Stimulated activated CD4-positive, alpha-beta T cell treated with anti-CD3 and anti-CD28 coated beads, Interleukin-12 subunit alpha, Interleukin-12 subunit beta, amount 100 ng/mL, for 24 hours (primary cell): ENCODE measurements at regions not wholly inside any gene's neighbourhood (a gene's known extent, or its start where the extent isn't known, plus 50 kb on each side); places are given as distances from the start of the nearest gene placed in this dataset.
A peak's percentile ranks its signal among the peaks of the same experiment; 100 is the strongest.

Experiments
- DNase-seq, 2 experiments: peaks; one replicate each; pipeline ENCODE4 v3.0.0-alpha.2; 2020; ENCODE audit warnings: low read depth in 2 of 2

- DNase-seq = no peak
Measured at GRCh38 chr12:111310076-111310870, 58.6 kb downstream of the PHETA1 start.

- DNase-seq = no peak
Measured at GRCh38 chr12:111309584-111309983, 59.3 kb downstream of the PHETA1 start.

GRCh38 chr12:111308473-111308872, 60.4 kb downstream of the PHETA1 start:
- no peak for DNase-seq

- DNase-seq = peak; percentile 17 to 43
Measured at GRCh38 chr12:111304642-111305071, 64.2 kb downstream of the PHETA1 start.

GRCh38 chr12:111303531-111303930, 65.4 kb downstream of the PHETA1 start:
- no peak for DNase-seq

GRCh38 chr12:111298582-111299436, 70.1 kb downstream of the PHETA1 start:
- peak; percentile 20 to 46 for DNase-seq

GRCh38 chr12:111297703-111298426, 71.0 kb downstream of the PHETA1 start:
- DNase-seq = no peak

- no peak for DNase-seq
Measured at GRCh38 chr12:111296906-111297463, 71.9 kb downstream of the PHETA1 start.

GRCh38 chr12:111295176-111295575, 73.7 kb downstream of the PHETA1 start:
- DNase-seq = no peak

- DNase-seq = no peak
Measured at GRCh38 chr12:111293266-111294009, 75.5 kb downstream of the PHETA1 start.

GRCh38 chr12:111291357-111291756, 77.5 kb downstream of the PHETA1 start:
- DNase-seq = no peak

- DNase-seq = no peak
Measured at GRCh38 chr12:111288771-111289170, 80.1 kb downstream of the PHETA1 start.

GRCh38 chr12:111287125-111287900, 81.6 kb downstream of the PHETA1 start:
- no peak for DNase-seq

GRCh38 chr12:111285200-111285599, 83.7 kb downstream of the PHETA1 start:
- no peak for DNase-seq

- no peak for DNase-seq
Measured at GRCh38 chr12:111284709-111285108, 84.2 kb downstream of the PHETA1 start.

- no peak for DNase-seq
Measured at GRCh38 chr12:111283966-111284365, 84.9 kb downstream of the PHETA1 start.

- no peak for DNase-seq
Measured at GRCh38 chr12:111283521-111283920, 85.4 kb downstream of the PHETA1 start.

- DNase-seq = no peak
Measured at GRCh38 chr12:111277570-111277969, 91.3 kb downstream of the PHETA1 start.

GRCh38 chr12:111276146-111276545, 92.7 kb downstream of the PHETA1 start:
- DNase-seq = no peak

- no peak for DNase-seq
Measured at GRCh38 chr12:111275308-111275707, 93.6 kb downstream of the PHETA1 start.
